ENCODE measurements at regions not wholly inside any gene's neighbourhood (a gene's known extent, or its start where the extent isn't known, plus 50 kb on each side); places are given as distances from the start of the nearest gene placed in this dataset.

GRCh38 chr12:28099871-28100270, 90.4 kb upstream of the CCDC91 start:
- TF ChIP-seq CTCF (conservative IDR thresholded peaks at IDR 0.05; ENCODE audit: low read length) (no peak), EZH2phosphoT487 (IDR thresholded peaks at IDR 0.05; ENCODE audit: borderline replicate concordance) (no peak)
